Sciatic nerve (tissue), 2 donors: ENCODE measurements at regions not wholly inside any gene's neighbourhood (a gene's known extent, or its start where the extent isn't known, plus 50 kb on each side); places are given as distances from the start of the nearest gene placed in this dataset.
A peak's percentile ranks its signal among the peaks of the same experiment; 100 is the strongest.

Experiments
- ATAC-seq: fragments of 200-7000 bp; cut with Tn5 transposase; one replicate; pipeline ENCODE4 v1.9.1; 2020; ENCODE audit warnings: mild to moderate bottlenecking, moderate library complexity
- DNase-seq: peaks from one replicate; pipeline ENCODE4 v3.0.0-alpha.2; 2020; ENCODE audit warnings: low spot score
- intact Hi-C: fragments of 100-400 bp; cut with DNase I; formaldehyde crosslinking; loops from one replicate; pipeline ENCODE4 v1.14.2; 2022
- donor health status: DM: no; HTN: no; CAD: no.
- donor health status: DM: no; HTN: no; CAD: no.

- ATAC-seq (no peak), DNase-seq (no peak)
- intact Hi-C loops, result loop anchor here (2.0 kb wide), 1 partner anchor 73 kb away; no protein-coding TSS in a partner anchor
Measured at GRCh38 chr5:8289779-8290178, 420.8 kb downstream of the MTRR start.

DNA sequence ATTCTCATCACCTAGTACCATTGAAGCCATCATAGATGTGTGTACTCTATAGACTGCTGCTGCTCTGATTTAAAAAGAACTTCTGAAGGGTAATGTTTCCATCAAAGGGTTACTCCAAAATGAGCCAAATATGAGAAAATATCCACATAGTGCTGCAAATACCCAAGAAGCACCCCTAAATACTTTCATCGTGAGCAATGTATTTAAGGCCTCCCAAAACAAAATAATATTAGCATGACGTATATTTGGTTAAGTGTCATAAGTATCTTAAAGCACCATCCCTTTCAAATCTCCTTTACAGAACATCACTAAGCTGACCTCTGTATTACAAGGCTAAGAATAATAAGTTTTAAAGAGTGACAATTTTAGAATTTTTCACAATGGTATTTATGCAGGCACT lies 421.8 kb downstream of the MTRR start:
- ATAC-seq (no peak), DNase-seq (no peak)
- intact Hi-C loops, result loop anchor here (2.0 kb wide), 1 partner anchor 72 kb away; no protein-coding TSS in a partner anchor

DNA sequence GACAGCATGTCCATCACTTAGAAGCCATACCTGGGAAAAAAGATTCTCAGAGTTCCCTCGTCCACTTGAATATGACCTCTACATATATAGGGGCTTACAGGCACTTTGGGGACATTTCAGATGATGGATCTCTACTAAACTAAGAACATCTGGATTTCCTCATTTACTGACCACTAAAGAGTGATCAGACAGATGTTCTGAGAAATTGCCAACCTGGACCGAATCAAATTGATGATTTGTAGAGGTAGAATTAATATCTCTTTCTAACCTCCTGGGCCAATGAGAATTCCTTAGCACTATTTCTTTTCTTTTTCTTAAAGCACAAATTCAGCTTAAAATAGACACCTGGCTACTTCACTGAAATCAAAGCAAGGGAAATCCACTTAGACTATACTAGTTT lies 422.7 kb downstream of the MTRR start:
- ATAC-seq (no peak), DNase-seq (no peak)
- intact Hi-C loops, result loop anchor here (2.0 kb wide), 1 partner anchor 71 kb away; no protein-coding TSS in a partner anchor

DNA sequence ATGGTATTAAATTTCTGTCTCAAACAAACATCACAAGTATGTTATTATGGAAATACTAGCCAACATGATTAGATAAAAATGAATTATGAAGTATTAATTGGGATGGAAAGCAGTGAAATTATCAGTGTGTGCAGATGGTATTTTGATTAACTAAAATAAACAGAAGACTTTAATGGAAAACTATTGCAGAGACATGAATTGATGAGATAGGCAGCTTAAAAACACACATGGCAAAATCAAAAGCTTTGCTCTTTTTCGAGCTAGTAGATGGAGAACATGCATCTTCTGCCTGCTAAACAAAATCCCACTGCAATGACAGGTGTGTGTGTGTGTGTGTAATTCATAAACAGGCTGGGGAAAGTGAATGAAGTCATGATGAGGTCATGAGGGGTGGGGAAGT lies 426.2 kb downstream of the MTRR start:
- ATAC-seq (no peak), DNase-seq (no peak)
- intact Hi-C loops, result no loop called here

- intact Hi-C loops, result no loop called here
- no peak for DNase-seq
Measured at GRCh38 chr5:8299716-8300115, 430.8 kb downstream of the MTRR start.

GRCh38 chr5:8304341-8304740 lies 435.4 kb downstream of the MTRR start:
- no peak for ATAC-seq
- no peak for DNase-seq
- intact Hi-C loops, result no loop called here

More at GRCh38 chr5:8299716-8300115, 430.8 kb downstream of the MTRR start:
- no peak for ATAC-seq

DNA sequence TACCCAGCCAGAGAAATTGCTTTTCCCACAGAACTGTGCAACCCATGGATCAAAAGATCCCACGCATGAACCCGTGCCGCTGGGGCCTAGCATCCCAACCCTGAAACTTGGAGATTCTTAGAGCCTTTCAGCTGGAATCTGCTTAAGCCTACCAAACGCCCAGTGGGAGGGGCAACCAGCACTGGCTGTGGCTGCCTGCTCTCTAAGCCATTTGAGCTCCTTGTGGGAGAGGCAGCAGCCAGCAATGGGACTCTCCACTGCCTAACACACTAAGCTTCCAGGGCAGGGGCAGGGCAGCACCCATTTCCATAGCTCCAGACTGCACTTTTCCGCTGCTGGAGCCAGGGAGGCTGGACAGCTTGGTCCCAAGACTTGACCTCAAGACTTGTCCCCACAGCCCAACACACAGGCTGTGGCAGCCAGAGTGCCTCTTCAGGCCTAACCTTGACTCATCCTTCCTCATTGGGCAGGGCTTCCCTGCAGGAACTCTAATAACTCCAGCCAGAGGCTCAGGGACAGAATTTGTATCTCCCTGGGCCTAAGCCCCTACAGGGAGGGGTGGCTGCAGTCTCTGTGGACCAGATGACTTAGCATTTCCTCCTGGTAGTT lies 437.4 kb downstream of the MTRR start:
- intact Hi-C loops, result no loop called here
- ATAC-seq, result no peak
- no peak for DNase-seq

- ATAC-seq, result no peak
- intact Hi-C loops, result no loop called here
- DNase-seq, result no peak
Measured at GRCh38 chr5:8314965-8315364, 446.0 kb downstream of the MTRR start.

DNA sequence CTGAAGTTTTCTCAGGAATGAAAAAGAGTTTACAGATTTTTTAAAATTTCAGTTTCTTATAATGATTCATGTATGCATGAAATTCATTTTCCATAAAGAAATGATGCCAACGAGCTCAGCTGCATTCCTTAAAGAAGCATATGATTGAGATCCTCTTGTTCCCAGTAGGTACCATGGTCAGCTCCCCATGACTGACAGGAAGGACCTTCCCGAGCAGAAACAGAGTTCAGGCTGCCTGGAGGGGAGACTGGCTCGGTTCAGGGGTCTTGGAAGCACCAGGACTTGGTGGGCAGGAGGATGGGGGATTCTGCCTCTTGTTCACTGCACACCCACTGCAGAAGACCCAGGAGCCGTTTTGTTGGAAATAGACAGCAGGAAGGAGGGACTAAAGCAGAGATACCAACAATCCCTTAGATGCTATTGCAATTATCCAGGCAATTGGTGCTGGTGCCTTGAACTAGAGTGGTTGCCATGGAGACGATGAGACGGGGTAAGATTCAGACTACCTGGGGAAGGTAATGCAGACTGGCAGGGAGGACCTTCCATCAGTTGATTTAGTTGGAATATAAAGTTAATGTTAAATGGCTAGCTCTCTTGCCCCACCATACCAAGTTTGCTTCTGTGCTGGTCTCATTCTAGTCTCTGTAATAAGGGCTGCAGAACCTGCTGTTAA lies 447.8 kb downstream of the MTRR start:
- intact Hi-C loops, result no loop called here
- ATAC-seq, result no peak
- no peak for DNase-seq

GRCh38 chr5:8317335-8317734 lies 448.4 kb downstream of the MTRR start:
- DNase-seq (no peak), ATAC-seq (no peak)
- intact Hi-C loops, result no loop called here

DNA sequence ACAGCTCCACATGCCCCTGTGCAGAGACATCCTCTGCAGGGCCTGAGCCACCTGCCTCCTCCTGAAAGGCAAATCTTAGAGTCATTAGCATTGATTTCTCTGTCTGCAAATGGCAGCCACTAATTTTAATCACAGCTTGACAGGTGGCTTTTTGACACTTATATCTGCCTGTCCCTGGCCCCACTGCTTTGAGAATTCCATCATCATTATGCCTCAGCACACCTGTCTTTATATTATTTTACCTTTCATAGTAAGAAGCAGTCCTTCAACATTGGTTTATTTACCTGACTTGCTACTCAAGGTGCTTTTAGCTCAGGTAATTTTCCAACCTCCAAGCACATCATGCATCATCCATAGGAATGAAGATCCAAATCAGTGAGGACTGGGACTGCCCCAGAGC lies 451.3 kb downstream of the MTRR start:
- intact Hi-C loops, result no loop called here
- no peak for DNase-seq
- ATAC-seq, result no peak

DNA sequence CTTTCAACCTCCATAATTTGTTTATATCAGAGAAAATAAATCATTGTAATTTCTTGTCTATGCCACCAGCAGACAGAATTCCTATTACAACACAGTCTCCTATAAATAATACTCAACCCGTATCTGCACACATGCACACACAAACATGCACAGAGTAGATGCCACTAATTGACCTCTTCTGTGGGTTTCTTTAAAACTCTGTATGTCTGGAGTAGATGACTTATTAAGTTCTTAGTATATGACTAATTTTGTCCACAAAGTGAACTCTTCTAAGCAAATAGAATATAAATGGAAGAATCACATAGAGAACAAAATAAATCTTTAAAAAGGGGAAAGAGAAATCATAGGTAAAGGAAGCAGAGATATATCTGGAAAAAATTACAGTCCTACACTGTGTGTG lies 452.3 kb downstream of the MTRR start:
- ATAC-seq (no peak), DNase-seq (no peak)
- intact Hi-C loops, result no loop called here

GRCh38 chr5:8322484-8322883 lies 453.5 kb downstream of the MTRR start:
- intact Hi-C loops, result no loop called here
- DNase-seq, result no peak
- ATAC-seq, result no peak

DNA sequence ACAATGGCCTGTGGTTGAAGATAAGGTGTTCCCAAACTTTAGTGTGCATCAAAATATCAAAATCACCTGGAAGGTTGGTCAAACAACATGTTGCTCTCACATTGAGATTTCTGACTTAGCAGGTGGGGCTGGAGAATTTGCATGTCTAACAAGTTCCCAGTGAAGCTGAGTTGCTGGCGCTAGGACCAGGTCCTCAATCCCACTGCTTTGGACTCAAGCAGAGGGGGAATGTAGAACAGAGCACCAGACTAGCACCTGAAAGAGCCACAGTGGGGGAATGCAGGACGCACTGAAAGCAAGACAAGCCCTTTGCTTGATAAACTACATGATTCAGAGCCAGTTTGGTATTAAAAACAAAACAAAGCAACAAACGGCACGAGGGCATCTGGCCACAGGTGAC lies 458.1 kb downstream of the MTRR start:
- intact Hi-C loops, result no loop called here
- DNase-seq (no peak), ATAC-seq (no peak)

GRCh38 chr5:8329773-8330172 lies 460.8 kb downstream of the MTRR start:
- ATAC-seq (no peak), DNase-seq (no peak)
- intact Hi-C loops, result no loop called here

DNA sequence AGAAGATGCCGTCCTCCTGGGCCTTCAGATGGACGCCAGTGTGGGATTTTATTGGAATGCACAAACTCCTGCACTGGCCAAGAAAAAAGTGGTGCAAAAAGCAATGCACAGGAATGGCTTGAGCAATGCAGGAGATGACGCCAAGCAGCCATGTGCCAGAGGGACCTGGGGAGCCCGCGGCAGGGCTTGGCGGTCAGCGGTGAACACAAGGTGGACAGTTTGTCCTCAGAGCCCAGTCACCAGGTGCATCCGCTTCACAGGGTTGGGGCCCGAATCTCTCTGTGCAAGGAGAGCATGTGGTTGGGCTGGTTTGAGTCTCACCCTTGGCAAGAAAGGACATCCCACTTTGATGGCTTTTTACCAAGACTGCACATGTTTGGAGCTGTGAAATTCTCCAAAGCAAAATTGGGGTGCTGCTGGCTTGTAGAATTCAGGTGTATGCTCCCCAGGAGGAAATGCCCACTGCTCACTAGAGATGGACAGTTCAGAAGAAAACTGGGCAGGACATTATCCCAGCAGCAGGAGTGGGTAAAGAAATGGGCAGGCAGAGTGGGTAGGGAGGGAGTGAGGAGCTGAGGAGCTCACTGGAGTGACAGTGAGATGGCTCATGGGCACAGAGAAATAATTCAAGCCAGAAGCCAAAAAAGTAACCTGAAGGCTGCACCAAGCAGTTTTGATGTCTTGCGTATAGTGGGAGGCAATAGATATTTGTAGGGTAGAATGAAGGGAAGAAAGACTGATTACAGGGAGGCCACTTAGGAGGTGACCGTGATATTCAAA lies 463.9 kb downstream of the MTRR start:
- intact Hi-C loops, result no loop called here

DNA sequence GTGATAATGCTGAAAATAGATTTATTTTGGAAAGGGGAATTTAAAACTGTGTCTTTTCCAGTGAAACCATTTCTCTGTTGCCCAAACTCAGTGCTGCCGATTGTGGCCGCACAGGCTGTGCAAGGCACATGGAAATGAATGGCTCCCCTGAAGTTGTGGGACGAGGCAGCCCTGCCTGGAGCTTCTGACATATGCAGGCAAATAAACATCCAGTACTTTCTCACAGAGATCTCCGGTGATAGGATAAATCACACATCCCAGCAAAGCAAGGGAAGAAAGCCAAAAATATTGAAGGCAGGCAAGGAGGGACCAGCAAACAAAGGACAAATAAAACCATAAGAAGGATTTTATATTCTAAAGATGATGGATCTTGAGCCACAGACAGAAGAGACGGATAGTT lies 464.5 kb downstream of the MTRR start:
- ATAC-seq, result no peak
- no peak for DNase-seq
- intact Hi-C loops, result no loop called here

More for the DNA sequence above, 463.9 kb downstream of the MTRR start:
- no peak for DNase-seq
- no peak for ATAC-seq

GRCh38 chr5:8333977-8334376 lies 465.0 kb downstream of the MTRR start:
- DNase-seq (no peak), ATAC-seq (peak; percentile 44)
- intact Hi-C loops, result no loop called here

GRCh38 chr5:8340261-8340660 lies 471.3 kb downstream of the MTRR start:
- ATAC-seq, result peak; percentile 24
- no peak for DNase-seq
- intact Hi-C loops, result no loop called here

GRCh38 chr5:8340739-8341344 lies 471.9 kb downstream of the MTRR start:
- no peak for DNase-seq
- intact Hi-C loops, result no loop called here
- ATAC-seq, result no peak
